ENCODE measurements at regions not wholly inside any gene's neighbourhood (a gene's known extent, or its start where the extent isn't known, plus 50 kb on each side); places are given as distances from the start of the nearest gene placed in this dataset.

- Histone ChIP-seq H3K9me3 (ENCODE audit: control insufficient read depth, insufficient read depth, low read length) (no peaks in the 10 kb centered on the region), H3F3A (ENCODE audit: control insufficient read depth, insufficient read depth) (no peaks in the 10 kb centered on the region), H3K27me3 (ENCODE audit: control insufficient read depth, low read length) (no peaks in the 10 kb centered on the region), H4K20me1 (ENCODE audit: control insufficient read depth, insufficient read depth, low read depth, low read length) (no peaks in the 10 kb centered on the region), H3K4me1 (ENCODE audit: control insufficient read depth, low read length) (no peaks in the 10 kb centered on the region), H3K9me2 (replicated peaks; ENCODE audit: control insufficient read depth, low read length) (no peaks in the 10 kb centered on the region), H3K4me2 (ENCODE audit: low read length) (no peak overlapping the region), H3K79me2 (ENCODE audit: control insufficient read depth, low read length) (no peaks in the 10 kb centered on the region), H3K27ac (ENCODE audit: low read depth, low read length) (no peak overlapping the region), H3K36me3 (ENCODE audit: control insufficient read depth, low read length) (no peaks in the 10 kb centered on the region), H3K4me3 (ENCODE audit: low read length) (no peak overlapping the region)
- TF ChIP-seq EZH2phosphoT487 (IDR thresholded peaks at IDR 0.05; ENCODE audit: borderline replicate concordance, low read length): no peak
- no peak for TF ChIP-seq CTCF (IDR thresholded peaks at IDR 0.05; ENCODE audit: low read depth, low read length, poor library complexity, severe bottlenecking)
Observed at GRCh38 chr7:159250471-159250870, 105.8 kb upstream of the VIPR2 start.

DNA sequence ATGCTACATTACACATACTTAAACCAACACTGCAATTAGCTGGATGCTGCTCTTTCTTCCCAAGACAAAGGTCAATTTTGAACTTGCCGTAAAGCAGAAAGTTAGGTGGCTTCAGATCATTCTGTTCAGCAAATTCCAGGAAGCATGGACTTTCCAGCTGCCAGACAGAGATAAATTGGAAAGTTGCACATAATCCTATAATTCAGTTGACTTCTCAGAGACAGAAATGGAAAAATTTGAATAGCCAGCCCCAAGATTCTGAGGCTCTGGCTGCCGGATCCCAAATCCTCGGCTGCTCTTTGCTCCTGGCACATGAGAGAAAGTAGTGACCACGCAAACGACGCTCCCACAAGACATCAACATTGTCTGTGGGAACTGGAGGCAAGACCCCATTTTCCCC lies 105.0 kb upstream of the VIPR2 start:
- H3K9me3 ChIP-seq (ENCODE audit: control insufficient read depth, insufficient read depth, low read length): no peaks in the 10 kb centered on the region

GRCh38 chr7:159247910-159248309 lies 103.2 kb upstream of the VIPR2 start:
- H3K9me2 ChIP-seq (replicated peaks; ENCODE audit: control insufficient read depth, low read length): no peaks in the 10 kb centered on the region
- no peaks in the 10 kb centered on the region for H3K9me3 ChIP-seq (ENCODE audit: control insufficient read depth, insufficient read depth, low read length)
- no peak overlapping the region for H3K4me3 ChIP-seq (ENCODE audit: low read length)
- H3K27me3 ChIP-seq (ENCODE audit: control insufficient read depth, low read length): no peaks in the 10 kb centered on the region
- H4K20me1 ChIP-seq (ENCODE audit: control insufficient read depth, insufficient read depth, low read depth, low read length): no peaks in the 10 kb centered on the region; the same call in 1 of the 2 replicates
- H3K79me2 ChIP-seq (ENCODE audit: control insufficient read depth, low read length): no peaks in the 10 kb centered on the region
- no peaks in the 10 kb centered on the region for H3K36me3 ChIP-seq (ENCODE audit: control insufficient read depth, low read length)
- H3K4me1 ChIP-seq (ENCODE audit: control insufficient read depth, low read length): no peaks in the 10 kb centered on the region
- H3K4me2 ChIP-seq (ENCODE audit: low read length): no peak overlapping the region
- no peaks in the 10 kb centered on the region for H3F3A ChIP-seq (ENCODE audit: control insufficient read depth, insufficient read depth)
- no peak for TF ChIP-seq EZH2phosphoT487 (IDR thresholded peaks at IDR 0.05; ENCODE audit: borderline replicate concordance, low read length)
- no peak for TF ChIP-seq CTCF (IDR thresholded peaks at IDR 0.05; ENCODE audit: low read depth, low read length, poor library complexity, severe bottlenecking)
- H3K27ac ChIP-seq (ENCODE audit: low read depth, low read length): no peak overlapping the region

More for the DNA sequence above, 105.0 kb upstream of the VIPR2 start:
- Histone ChIP-seq H3K36me3 (ENCODE audit: control insufficient read depth, low read length) (no peaks in the 10 kb centered on the region), H4K20me1 (ENCODE audit: control insufficient read depth, insufficient read depth, low read depth, low read length) (no peaks in the 10 kb centered on the region; the same call in 1 of the 2 replicates), H3K9me2 (replicated peaks; ENCODE audit: control insufficient read depth, low read length) (no peaks in the 10 kb centered on the region), H3K4me3 (ENCODE audit: low read length) (no peak overlapping the region), H3F3A (ENCODE audit: control insufficient read depth, insufficient read depth) (no peaks in the 10 kb centered on the region), H3K27me3 (ENCODE audit: control insufficient read depth, low read length) (no peaks in the 10 kb centered on the region), H3K4me1 (ENCODE audit: control insufficient read depth, low read length) (no peaks in the 10 kb centered on the region), H3K27ac (ENCODE audit: low read depth, low read length) (no peak overlapping the region), H3K4me2 (ENCODE audit: low read length) (no peak overlapping the region), H3K79me2 (ENCODE audit: control insufficient read depth, low read length) (no peaks in the 10 kb centered on the region)
- TF ChIP-seq EZH2phosphoT487 (IDR thresholded peaks at IDR 0.05; ENCODE audit: borderline replicate concordance, low read length) (no peak), CTCF (IDR thresholded peaks at IDR 0.05; ENCODE audit: low read depth, low read length, poor library complexity, severe bottlenecking) (no peak)

Measured in DOHH2 (cell line).